HK-2 (cell line): ENCODE measurements at regions not wholly inside any gene's neighbourhood (a gene's known extent, or its start where the extent isn't known, plus 50 kb on each side); places are given as distances from the start of the nearest gene placed in this dataset.
"Not testable (repeated sequence)": the region's sequence is repeated elsewhere in the genome, so short reads cannot be mapped to it uniquely, and the experiment has no call there.

ENCODE experiments used
- DNase-seq: peaks from one replicate; pipeline ENCODE4 v3.0.0-alpha.2; 2018; ENCODE audit not compliant: unreplicated experiment

- peak; percentile 91 for DNase-seq
These were observed 200.5 kb downstream of the ACKR3 start for GRCh38 chr2:236769981-236770671.

- no peak for DNase-seq
These were observed 202.7 kb downstream of the ACKR3 start for GRCh38 chr2:236772220-236772837.

GRCh38 chr2:236773206-236773605 is 203.6 kb downstream of the ACKR3 start:
- no peak for DNase-seq

DNA sequence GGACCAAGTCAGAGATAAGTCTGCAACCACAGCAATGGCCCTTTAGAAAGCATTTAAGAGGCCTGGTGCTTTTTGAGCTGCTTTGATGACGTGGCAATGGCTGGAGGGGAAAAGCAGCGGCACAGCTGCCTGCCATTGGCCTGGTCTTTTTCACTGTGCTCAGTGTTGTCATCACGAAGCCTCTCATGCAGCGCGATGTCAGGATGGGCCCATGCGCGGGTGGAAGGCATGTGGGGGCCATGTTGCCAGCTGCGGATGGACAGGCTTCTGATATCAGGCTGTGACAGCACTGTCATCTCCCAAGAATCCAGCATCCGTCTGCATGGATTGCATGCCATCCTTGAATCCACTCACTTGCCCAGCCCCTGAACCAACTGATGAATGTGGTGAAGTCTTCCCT is 204.5 kb downstream of the ACKR3 start:
- no peak for DNase-seq

DNA sequence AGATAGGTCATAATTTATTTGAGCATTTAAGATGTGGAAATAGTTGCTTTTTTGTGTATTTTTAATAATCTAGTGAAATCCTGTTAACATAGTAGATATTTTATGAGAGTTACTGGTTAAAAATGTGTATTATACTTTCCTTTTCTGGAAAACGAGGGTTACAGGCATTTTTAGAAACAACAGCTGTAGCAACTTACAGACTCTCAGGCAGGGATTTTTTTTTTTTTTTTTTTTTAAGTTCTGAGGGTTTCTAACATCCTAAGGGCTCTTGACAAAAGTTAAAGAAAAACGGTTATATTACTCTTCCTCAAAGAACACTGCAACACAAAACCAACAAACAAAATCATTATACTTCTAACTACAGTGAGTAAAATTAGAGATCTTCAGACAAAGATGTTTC is 205.9 kb downstream of the ACKR3 start:
- DNase-seq: no peak

DNA sequence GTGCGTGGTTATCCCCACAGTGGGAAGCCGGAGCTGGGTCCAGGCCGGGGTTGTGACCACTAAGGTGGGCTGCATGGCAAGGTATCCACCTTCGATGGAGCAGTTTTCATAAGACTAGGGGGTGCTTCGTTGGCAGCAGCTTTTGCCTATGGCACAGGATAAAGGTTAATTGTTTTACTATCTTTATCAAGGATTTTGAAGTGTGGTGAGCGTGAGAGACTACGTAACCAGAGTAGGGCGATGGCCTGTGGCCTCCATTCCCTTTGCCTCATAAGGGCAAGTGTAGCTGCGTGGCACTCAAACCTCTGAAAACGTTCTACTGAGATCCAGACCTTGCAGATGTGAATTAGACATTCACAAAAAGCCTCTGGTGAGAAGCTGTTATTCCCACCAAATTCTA is 206.6 kb downstream of the ACKR3 start:
- DNase-seq: no peak

- DNase-seq: no peak
These were observed 207.1 kb downstream of the ACKR3 start for GRCh38 chr2:236776695-236777251.

DNA sequence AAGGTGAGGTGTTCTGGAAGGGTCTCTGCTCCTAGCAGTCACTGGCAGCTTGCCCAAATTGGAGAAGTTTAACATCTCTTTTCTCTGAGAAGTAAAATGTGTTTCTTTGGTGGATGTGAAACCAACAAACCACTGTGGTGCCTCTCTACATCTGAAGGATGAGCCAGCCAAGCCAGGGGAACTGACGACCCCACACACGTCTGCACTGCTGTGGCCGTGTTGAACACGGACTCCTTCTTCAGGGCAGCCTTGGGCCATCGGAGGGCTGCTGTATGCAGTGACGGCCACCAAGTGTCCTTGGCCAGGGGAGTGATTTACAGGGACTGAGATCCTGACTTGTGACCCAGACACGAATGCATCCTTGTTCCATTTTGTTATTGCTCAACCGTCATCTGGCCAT is 207.8 kb downstream of the ACKR3 start:
- no peak for DNase-seq

DNA sequence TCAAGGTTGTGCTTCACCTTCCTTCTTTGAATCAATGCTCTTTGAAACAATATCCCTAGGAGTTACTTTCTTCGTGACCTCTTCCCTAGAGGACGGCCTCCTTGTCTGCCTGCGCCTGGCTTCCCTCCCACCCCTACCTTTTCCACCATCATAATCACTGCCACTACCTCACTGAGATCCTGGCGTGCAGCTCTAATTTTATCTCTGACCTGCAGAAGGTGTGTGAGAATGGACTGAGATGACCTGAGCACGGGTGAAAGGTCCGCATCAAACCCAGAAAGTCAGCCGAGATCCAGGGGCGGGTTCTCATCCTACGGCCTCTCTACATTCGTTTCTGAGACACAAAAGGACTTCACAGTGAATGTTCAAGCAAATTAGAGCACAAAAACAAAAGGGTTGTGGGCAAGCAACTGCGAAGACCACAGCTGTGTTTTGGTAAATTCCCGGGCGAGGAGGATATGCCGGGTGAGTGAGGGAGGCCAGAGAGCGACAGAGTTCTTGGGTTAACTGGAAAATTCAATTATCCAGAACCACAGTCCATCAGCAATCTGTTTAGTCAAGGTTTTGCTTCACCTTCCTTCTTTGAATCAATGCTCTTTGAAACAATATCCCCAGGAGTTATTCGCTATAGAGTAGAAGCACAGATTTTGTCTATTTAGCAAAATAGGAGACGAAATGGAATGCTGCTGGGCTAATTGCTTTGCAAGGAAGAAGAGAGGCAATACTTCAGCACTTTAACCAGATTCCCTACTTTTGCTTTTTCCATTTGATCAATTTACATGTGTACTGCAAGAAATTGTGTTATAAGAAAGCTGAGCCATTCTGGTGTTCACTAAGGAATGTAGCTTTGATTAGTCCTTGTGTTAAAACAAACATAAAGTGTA is 212.6 kb downstream of the ACKR3 start:
- no peak for DNase-seq

- DNase-seq: no peak
These were observed 213.3 kb downstream of the ACKR3 start for GRCh38 chr2:236782938-236783337.

- DNase-seq: no peak
These were observed 213.9 kb downstream of the ACKR3 start for GRCh38 chr2:236783417-236784020.

DNA sequence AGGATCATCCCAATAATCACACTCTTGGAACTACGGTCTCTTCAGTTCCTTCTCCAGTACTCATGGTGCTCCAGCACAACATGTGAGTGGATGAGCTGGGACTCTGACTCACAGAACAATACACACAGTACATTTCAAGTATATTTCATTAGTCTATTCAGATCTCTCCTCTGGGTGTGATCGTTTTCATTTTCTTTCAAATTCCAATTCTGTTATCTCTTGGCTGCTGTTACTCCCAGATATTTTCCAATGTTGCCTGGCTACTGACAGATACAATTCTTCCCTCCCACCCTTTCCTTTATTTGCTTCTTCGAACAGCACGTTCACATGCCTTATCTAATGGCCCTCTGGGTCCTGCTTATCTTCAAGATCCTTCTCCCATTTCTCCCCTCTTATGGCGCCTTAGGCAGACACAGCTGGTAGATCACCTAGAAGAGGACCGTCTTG is 216.0 kb downstream of the ACKR3 start:
- DNase-seq: no peak

DNA sequence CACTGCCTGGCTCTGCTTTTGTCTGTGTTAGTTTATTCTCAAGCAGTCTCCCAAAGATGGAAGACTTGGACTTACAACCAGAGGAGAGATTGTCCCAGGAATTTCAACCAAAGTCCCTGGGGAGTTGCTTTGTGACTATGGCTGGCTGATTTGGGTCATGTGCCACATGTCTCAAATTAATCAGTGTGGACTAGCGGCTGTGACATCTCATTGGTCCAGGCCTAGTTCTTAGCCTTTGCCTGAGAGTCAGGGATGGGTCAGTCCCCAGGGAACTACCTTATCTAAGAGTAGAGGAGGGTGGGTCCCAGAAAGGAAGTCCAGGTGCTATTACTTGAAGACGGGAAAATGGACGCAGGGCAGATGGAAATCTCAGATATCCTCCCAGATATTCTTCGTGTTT is 217.1 kb downstream of the ACKR3 start:
- no peak for DNase-seq

GRCh38 chr2:236787376-236787775 is 217.8 kb downstream of the ACKR3 start:
- DNase-seq: not testable (repeated sequence)

DNA sequence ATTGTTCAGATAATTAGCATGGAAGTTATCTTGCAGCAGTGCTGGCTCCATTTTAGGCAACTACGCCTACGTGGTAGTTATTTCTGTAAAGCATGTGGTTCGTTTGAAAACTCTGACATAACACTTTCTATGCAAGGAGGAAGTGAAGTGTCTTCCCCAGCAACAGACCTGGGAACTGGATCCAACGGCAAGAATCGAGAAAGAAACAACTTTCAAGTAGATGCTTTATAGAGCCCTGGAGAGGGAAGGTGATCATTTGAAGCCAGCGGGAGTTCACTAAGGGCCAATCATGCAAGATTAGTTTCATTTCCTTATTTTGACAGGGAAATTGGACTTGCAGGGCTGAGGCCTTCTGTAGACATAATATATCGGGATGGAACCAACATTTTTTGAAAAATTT is 218.3 kb downstream of the ACKR3 start:
- DNase-seq: no peak

- no peak for DNase-seq
These were observed 221.3 kb downstream of the ACKR3 start for GRCh38 chr2:236790963-236791362.

GRCh38 chr2:236793023-236794011 is 223.7 kb downstream of the ACKR3 start:
- no peak for DNase-seq

DNA sequence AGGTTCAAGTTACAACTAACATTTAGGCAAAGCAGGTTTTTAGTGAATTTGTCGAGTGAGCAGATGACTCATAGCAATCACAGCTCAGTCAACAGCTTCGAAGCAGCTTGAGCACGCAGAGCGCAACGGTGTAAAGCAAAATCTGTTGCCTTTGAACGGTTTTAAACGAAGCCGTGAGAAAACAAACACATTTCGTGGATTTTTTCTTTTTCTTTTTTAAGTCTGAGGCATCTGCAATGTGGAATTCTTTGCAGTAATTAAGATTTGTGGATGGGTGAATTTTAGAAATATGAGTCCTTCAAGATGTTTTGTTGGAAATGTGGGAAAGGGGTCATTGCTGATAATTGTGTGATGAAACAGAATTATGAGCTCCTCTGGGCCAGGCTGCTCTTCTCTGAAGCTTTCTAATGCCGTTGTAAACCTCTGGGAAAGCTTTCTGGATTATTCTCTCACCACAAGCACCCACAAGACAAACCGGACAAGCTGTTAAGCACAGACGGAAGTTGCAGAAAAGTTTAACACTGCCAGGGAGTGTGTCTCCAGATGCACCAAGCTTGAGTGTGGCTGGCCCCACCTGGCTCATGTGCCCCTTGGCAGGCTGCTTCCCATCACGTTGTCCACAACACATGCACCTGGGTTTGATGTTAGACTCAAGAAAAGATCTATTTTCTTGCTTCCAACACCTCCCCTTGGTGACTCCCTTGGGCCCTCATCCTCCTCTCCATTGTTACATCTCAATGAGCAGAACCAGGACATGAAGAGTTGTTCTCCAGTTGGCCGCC is 224.7 kb downstream of the ACKR3 start:
- DNase-seq: no peak

DNA sequence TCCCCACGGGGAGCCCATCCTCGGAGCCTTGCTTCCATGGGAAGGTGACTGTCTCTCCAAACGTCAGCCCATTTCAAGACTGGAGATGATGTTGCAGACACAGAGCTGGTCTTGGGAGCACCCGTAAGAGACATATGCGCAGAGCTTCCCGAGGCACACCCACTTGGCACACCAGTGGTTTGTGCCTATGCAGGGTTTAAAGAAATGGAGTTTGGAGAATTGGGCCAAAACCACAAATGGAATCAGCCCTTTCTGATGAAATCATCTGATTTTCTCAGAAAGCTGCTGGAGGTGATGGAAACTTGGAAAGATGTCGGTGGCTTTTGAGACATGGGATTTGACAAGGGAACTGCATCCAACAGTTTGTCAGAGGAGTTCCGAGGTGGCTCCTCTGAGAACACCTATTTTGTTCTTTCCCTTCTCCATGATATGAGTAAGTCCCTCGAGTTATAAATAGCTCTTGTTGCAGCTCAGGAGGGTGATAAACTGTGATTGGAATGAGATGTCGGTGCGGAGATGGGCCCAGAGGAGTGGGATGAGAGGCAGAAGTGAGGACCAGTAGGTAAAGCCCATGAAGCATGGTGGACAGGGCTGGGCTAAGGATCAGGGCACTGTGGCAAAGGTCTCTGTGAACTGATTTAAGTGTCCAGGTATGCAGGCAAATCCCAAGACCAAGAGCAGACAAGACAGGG is 225.7 kb downstream of the ACKR3 start:
- DNase-seq: no peak
